Peyer's patch (tissue), 4 donors: ENCODE measurements at regions not wholly inside any gene's neighbourhood (a gene's known extent, or its start where the extent isn't known, plus 50 kb on each side); places are given as distances from the start of the nearest gene placed in this dataset.

ENCODE experiments used
- CTCF ChIP-seq, 6 experiments: fragments of 450-650 bp in 4 of 6; fragments of 200-600 bp in 2 of 6; sonication (generic) in 1 of 6; IDR thresholded peaks; one replicate each; pipeline ENCODE4 v1.5.1; 2017 to 2019; ENCODE audit warnings: antibody characterized with exemption in 6 of 6, mild to moderate bottlenecking in 3 of 6, moderate library complexity in 1 of 6
- POLR2A ChIP-seq, 2 donors: fragments of 450-650 bp; IDR thresholded peaks; one replicate each; pipeline ENCODE4 v1.5.1; 2017; ENCODE audit warnings: antibody characterized with exemption in 2 of 2, mild to moderate bottlenecking in 2 of 2, moderate library complexity in 2 of 2

GRCh38 chr15:46170326-46170725 is 535.5 kb downstream of the SQOR start:
- TF ChIP-seq CTCF (IDR thresholded peaks at IDR 0.05): no peak
- no peak for TF ChIP-seq POLR2A (IDR thresholded peaks at IDR 0.05)
